H9 (cell line): ENCODE measurements at regions not wholly inside any gene's neighbourhood (a gene's known extent, or its start where the extent isn't known, plus 50 kb on each side); places are given as distances from the start of the nearest gene placed in this dataset.

Experiments
- DNase-seq: peaks from one replicate; pipeline ENCODE4 v3.0.0-alpha.2; 2017
- H2AFZ ChIP-seq: one replicate; pipeline ENCODE4 v1.6.1; 2013; ENCODE audit warnings: mild to moderate bottlenecking, low read length, control low read depth, moderate library complexity
- H2AK5ac ChIP-seq: 2 replicates; pipeline ENCODE4 v1.6.1; 2013; ENCODE audit warnings: low read length, control low read depth, mixed read lengths; ENCODE audit not compliant: insufficient read length
- H2BK120ac ChIP-seq: one replicate; pipeline ENCODE4 v1.6.1; 2013; ENCODE audit warnings: low read depth, mild to moderate bottlenecking, low read length, control low read depth, inconsistent platforms; ENCODE audit not compliant: poor library complexity, severe bottlenecking
- H2BK12ac ChIP-seq: 2 replicates; pipeline ENCODE4 v1.6.1; 2013; ENCODE audit warnings: low read length, control low read depth, mixed read lengths, low read depth; ENCODE audit not compliant: insufficient read length
- H2BK15ac ChIP-seq: 2 replicates; pipeline ENCODE4 v1.6.1; 2013; ENCODE audit warnings: low read depth, low read length, control low read depth
- H2BK20ac ChIP-seq: one replicate; pipeline ENCODE4 v1.6.1; 2013; ENCODE audit warnings: low read depth, mild to moderate bottlenecking, low read length, control low read depth, inconsistent platforms; ENCODE audit not compliant: poor library complexity, severe bottlenecking
- H2BK5ac ChIP-seq: 2 replicates; pipeline ENCODE4 v1.6.1; 2013; ENCODE audit warnings: low read length, control low read depth, mixed read lengths; ENCODE audit not compliant: insufficient read length
- H3K14ac ChIP-seq: 2 replicates; pipeline ENCODE4 v1.6.1; 2013; ENCODE audit warnings: low read length, control low read depth; ENCODE audit not compliant: insufficient read depth
- H3K18ac ChIP-seq: 2 replicates; pipeline ENCODE4 v1.6.1; 2013; ENCODE audit warnings: low read depth, mild to moderate bottlenecking, mixed read lengths, low read length, control low read depth; ENCODE audit not compliant: insufficient read length
- H3K23ac ChIP-seq: 2 replicates; pipeline ENCODE4 v1.6.1; 2013; ENCODE audit warnings: low read length, control low read depth, mixed read lengths, low read depth; ENCODE audit not compliant: insufficient read length
- H3K23me2 ChIP-seq: 2 replicates; pipeline ENCODE4 v1.6.1; 2013; ENCODE audit warnings: low read depth, mild to moderate bottlenecking, mixed read lengths, low read length, control low read depth; ENCODE audit not compliant: insufficient read length, poor library complexity, severe bottlenecking
- H3K27ac ChIP-seq: 2 replicates; pipeline ENCODE4 v1.5.1; 2013; ENCODE audit warnings: low read length, control low read depth, mixed read lengths, low read depth; ENCODE audit not compliant: insufficient read length
- H3K27me3 ChIP-seq: 2 replicates; pipeline ENCODE4 v1.6.1; 2013; ENCODE audit warnings: low read length, control low read depth, inconsistent platforms; ENCODE audit not compliant: insufficient read depth
- H3K4ac ChIP-seq: 2 replicates; pipeline ENCODE4 v1.6.1; 2013; ENCODE audit warnings: low read depth, mild to moderate bottlenecking, control low read depth, inconsistent platforms, low read length, moderate library complexity
- H3K4me1 ChIP-seq: 2 replicates; pipeline ENCODE4 v1.6.1; 2013; ENCODE audit warnings: low read length, control low read depth, inconsistent platforms; ENCODE audit not compliant: insufficient read depth
- H3K4me2 ChIP-seq: 2 replicates; pipeline ENCODE4 v1.6.1; 2013; ENCODE audit warnings: low read length, control low read depth, mixed read lengths; ENCODE audit not compliant: insufficient read length, insufficient read depth
- H3K56ac ChIP-seq: 2 replicates; pipeline ENCODE4 v1.6.1; 2013; ENCODE audit warnings: low read depth, mild to moderate bottlenecking, mixed read lengths, low read length, control low read depth; ENCODE audit not compliant: insufficient read length
- H3K79me1 ChIP-seq: 2 replicates; pipeline ENCODE4 v1.6.1; 2013; ENCODE audit warnings: low read depth, mild to moderate bottlenecking, moderate library complexity, low read length, control low read depth, inconsistent platforms; ENCODE audit not compliant: insufficient read depth, poor library complexity, severe bottlenecking
- H3K79me2 ChIP-seq: 2 replicates; pipeline ENCODE4 v1.6.1; 2013; ENCODE audit warnings: low read length, control low read depth, inconsistent platforms; ENCODE audit not compliant: insufficient read depth
- H3K9ac ChIP-seq: 2 replicates; pipeline ENCODE4 v1.6.1; 2013; ENCODE audit warnings: low read length, control low read depth, mixed read lengths; ENCODE audit not compliant: insufficient read length; ENCODE audit errors: extremely low read depth
- H3K9me3 ChIP-seq: one replicate; pipeline ENCODE4 v1.6.1; 2013; ENCODE audit warnings: low read depth, low read length, inconsistent platforms; ENCODE audit not compliant: control insufficient read depth
- H3T11ph ChIP-seq: one replicate; pipeline ENCODE4 v1.6.1; 2013; ENCODE audit warnings: mild to moderate bottlenecking, low read length, control low read depth, inconsistent platforms
- H4K20me1 ChIP-seq: one replicate; pipeline ENCODE4 v1.6.1; 2013; ENCODE audit not compliant: control insufficient read depth, insufficient read length, insufficient read depth
- H4K5ac ChIP-seq: 2 replicates; pipeline ENCODE4 v1.6.1; 2013; ENCODE audit warnings: low read depth, mild to moderate bottlenecking, mixed read lengths, low read length, control low read depth; ENCODE audit not compliant: insufficient read length
- H4K8ac ChIP-seq: replicated peaks from 2 replicates; pipeline ENCODE4 v1.6.1; 2013; ENCODE audit warnings: low read length, control low read depth, mixed read lengths, low read depth; ENCODE audit not compliant: insufficient read length
- H4K91ac ChIP-seq: 2 replicates; pipeline ENCODE4 v1.6.1; 2013; ENCODE audit warnings: low read depth, mild to moderate bottlenecking, moderate library complexity, mixed read lengths, low read length, control low read depth; ENCODE audit not compliant: insufficient read length
- H3K27ac Mint-ChIP-seq, 3 experiments: 2 replicates in 2 of 3; 3 replicates in 1 of 3; pipeline ENCODE4 v1.8.0; 2020 to 2021; ENCODE audit warnings: mixed read lengths in 3 of 3, mild to moderate bottlenecking in 1 of 3, moderate library complexity in 1 of 3
- H3K27me3 Mint-ChIP-seq: 2 replicates; pipeline ENCODE4 v1.8.0; 2021; ENCODE audit warnings: low read depth, mild to moderate bottlenecking, moderate library complexity, mixed read lengths
- H3K36me3 Mint-ChIP-seq, 3 experiments: 2 replicates in 2 of 3; 3 replicates in 1 of 3; pipeline ENCODE4 v1.8.0; 2020 to 2021; ENCODE audit warnings: low read depth in 3 of 3, mixed read lengths in 3 of 3; ENCODE audit not compliant: insufficient read depth in 1 of 3
- H3K4me1 Mint-ChIP-seq, 2 experiments: 2 replicates each; pipeline ENCODE4 v1.8.0; 2020; ENCODE audit warnings: mixed read lengths in 2 of 2
- H3K4me3 Mint-ChIP-seq, 2 experiments: 2 replicates in 1 of 2; 3 replicates in 1 of 2; pipeline ENCODE4 v1.8.0; 2020 to 2021; ENCODE audit warnings: mild to moderate bottlenecking in 2 of 2, mixed read lengths in 2 of 2, moderate library complexity in 1 of 2
- H3K9me3 Mint-ChIP-seq, 2 experiments: 2 replicates in 1 of 2; 3 replicates in 1 of 2; pipeline ENCODE4 v1.8.0; 2020; ENCODE audit warnings: mild to moderate bottlenecking in 2 of 2, mixed read lengths in 2 of 2, moderate library complexity in 1 of 2
- WGBS: extraction: QIAGEN DNeasy Blood & Tissue Kit; methylation state at CpG from one replicate; pipeline ENCODE4 v1.1.7; 2013; ENCODE audit warnings: missing lambda C conversion rate, low lambda C conversion rate, mixed read lengths; ENCODE audit not compliant: insufficient read length; ENCODE audit errors: extremely low coverage; 5-methylcytosine and 5-hydroxymethylcytosine counted together
- TF ChIP-seq, protein P1 (sequence below): fragments of 200-600 bp; sonication (generic); conservative IDR thresholded peaks from 3 replicates; pipeline ENCODE4 v1.8.0; 2021; ENCODE audit warnings: antibody characterized with exemption, mild to moderate bottlenecking

DNA sequence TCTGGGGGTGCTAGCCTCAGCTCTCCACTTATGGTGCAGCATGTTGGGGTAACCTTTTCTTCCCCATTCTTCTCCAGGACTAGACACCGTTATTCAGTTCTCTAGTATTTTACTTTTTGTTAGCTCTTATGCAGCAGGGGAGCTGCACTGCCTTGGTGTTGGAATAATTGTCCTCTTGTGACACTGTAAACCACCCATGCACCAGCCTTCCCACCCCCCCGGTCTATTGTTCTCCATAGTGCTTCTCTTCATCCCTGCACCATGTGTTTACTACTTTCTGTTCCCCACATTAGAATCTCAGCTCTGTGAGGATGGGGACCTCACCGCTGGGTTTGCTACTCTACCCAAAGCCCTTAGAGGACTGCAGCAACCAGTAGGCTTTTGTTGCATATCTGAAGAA lies 230.7 kb downstream of the RPS24 start:
- Histone ChIP-seq H3K27me3 (no peaks in the 10 kb centered on the region), H3K4me1 (no peaks in the 10 kb centered on the region), H2BK12ac (no peak overlapping the region), H2AK5ac (no peak overlapping the region), H3K23ac (no peak overlapping the region), H2BK5ac (no peak overlapping the region), H4K20me1 (no peaks in the 10 kb centered on the region), H3K23me2 (no peaks in the 10 kb centered on the region), H3K27ac (no peak overlapping the region), H2BK120ac (no peak overlapping the region), H2BK15ac (no peak overlapping the region), H3K14ac (no peak overlapping the region), H4K8ac (no peak overlapping the region), H2AFZ (no peak overlapping the region), H4K91ac (no peak overlapping the region), H4K5ac (no peak overlapping the region), H3T11ph (no peak overlapping the region), H3K18ac (no peak overlapping the region), H3K9me3 (no peaks in the 10 kb centered on the region), H3K9ac (no peak overlapping the region), H3K56ac (no peak overlapping the region), H3K79me2 (no peaks in the 10 kb centered on the region), H2BK20ac (no peak overlapping the region), H3K4ac (no peak overlapping the region), H3K79me1 (no peaks in the 10 kb centered on the region), H3K4me2 (no peak overlapping the region)
- DNase-seq, result no peak
- TF ChIP-seq, protein P1, sequence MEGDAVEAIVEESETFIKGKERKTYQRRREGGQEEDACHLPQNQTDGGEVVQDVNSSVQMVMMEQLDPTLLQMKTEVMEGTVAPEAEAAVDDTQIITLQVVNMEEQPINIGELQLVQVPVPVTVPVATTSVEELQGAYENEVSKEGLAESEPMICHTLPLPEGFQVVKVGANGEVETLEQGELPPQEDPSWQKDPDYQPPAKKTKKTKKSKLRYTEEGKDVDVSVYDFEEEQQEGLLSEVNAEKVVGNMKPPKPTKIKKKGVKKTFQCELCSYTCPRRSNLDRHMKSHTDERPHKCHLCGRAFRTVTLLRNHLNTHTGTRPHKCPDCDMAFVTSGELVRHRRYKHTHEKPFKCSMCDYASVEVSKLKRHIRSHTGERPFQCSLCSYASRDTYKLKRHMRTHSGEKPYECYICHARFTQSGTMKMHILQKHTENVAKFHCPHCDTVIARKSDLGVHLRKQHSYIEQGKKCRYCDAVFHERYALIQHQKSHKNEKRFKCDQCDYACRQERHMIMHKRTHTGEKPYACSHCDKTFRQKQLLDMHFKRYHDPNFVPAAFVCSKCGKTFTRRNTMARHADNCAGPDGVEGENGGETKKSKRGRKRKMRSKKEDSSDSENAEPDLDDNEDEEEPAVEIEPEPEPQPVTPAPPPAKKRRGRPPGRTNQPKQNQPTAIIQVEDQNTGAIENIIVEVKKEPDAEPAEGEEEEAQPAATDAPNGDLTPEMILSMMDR, result no peak
- Mint-ChIP-seq H3K27ac (no peak overlapping the region), H3K9me3 (peaks cover 5 to 7% of the 10 kb centered on the region in 2 experiments; a peak in 3 of 5 replicates), H3K4me1 (no peaks in the 10 kb centered on the region), H3K4me3 (no peak overlapping the region), H3K27me3 (peaks cover 5% of the 10 kb centered on the region), H3K36me3 (peaks cover 0 to 4% (median 0%) of the 10 kb centered on the region in 3 experiments; a peak in 2 of 7 replicates)
- WGBS, result no CpG with 5 or more reads among the region's 3 CpGs
